ENCODE measurements at regions not wholly inside any gene's neighbourhood (a gene's known extent, or its start where the extent isn't known, plus 50 kb on each side); places are given as distances from the start of the nearest gene placed in this dataset.

- CTCF ChIA-PET = no interaction called here
- no TSS peak for BruUV-seq (replicated peaks)
- Histone ChIP-seq H3K9me3 (ENCODE audit: control insufficient read depth in 1 of 2, insufficient read depth in 1 of 2, low read depth in 1 of 2, low read length in 2 of 2) (no peaks in the 10 kb centered on the region), H2AFZ (ENCODE audit: low read depth, low read length, poor library complexity, severe bottlenecking) (no peak overlapping the region), H4K20me1 (ENCODE audit: insufficient read depth) (no peaks in the 10 kb centered on the region), H3K9ac (ENCODE audit: low read length) (no peak overlapping the region), H3K79me2 (ENCODE audit: insufficient read depth, low read length) (no peaks in the 10 kb centered on the region), H3K4me2 (ENCODE audit: low read length) (no peak overlapping the region), H3K4me1 (ENCODE audit: control insufficient read depth in 1 of 2, insufficient read depth in 2 of 2, low read length in 2 of 2) (no peaks in the 10 kb centered on the region), H3K27ac (ENCODE audit: low read depth, low read length) (no peak overlapping the region), H3K36me3 (ENCODE audit: control insufficient read depth in 1 of 2, insufficient read depth in 2 of 2, low read length in 2 of 2) (no peaks in the 10 kb centered on the region), H3K4me3 (replicated peaks in 1 of 2; ENCODE audit: low read depth in 1 of 2, low read length in 2 of 2) (no peak overlapping the region), H3K9me2 (ENCODE audit: insufficient read depth) (no peaks in the 10 kb centered on the region), H3K27me3 (ENCODE audit: insufficient read depth, low read length) (no peaks in the 10 kb centered on the region)
- RAD21 ChIA-PET (ENCODE audit: low non-redundant PET in 1 of 2, low total read pairs in 2 of 2, uncharacterized antibody in 2 of 2, unreplicated experiment in 2 of 2) = no interaction called here
- POLR2A ChIA-PET = no interaction called here
- no peak for TF ChIP-seq REST (IDR thresholded peaks at IDR 0.05; ENCODE audit: low read depth)
- TF ChIP-seq EGR1 (IDR thresholded peaks at IDR 0.05; ENCODE audit: low read depth) = no peak
- intact Hi-C loops (cut with micrococcal nuclease) = no loop called here
- DNase-seq (ENCODE audit: low read depth, low spot score) (no peak), ATAC-seq (no peak)
Measured at GRCh38 chr6:164063346-164063745, 648.8 kb downstream of the QKI start.

GRCh38 chr6:164062872-164063271 is 648.4 kb downstream of the QKI start:
- BruUV-seq (replicated peaks) = no TSS peak
- H4K20me1 ChIP-seq (ENCODE audit: insufficient read depth) = no peaks in the 10 kb centered on the region
- H3K9ac ChIP-seq (ENCODE audit: low read length) = no peak overlapping the region
- no peak overlapping the region for H2AFZ ChIP-seq (ENCODE audit: low read depth, low read length, poor library complexity, severe bottlenecking)
- ChIA-PET RAD21 (ENCODE audit: low non-redundant PET in 1 of 2, low total read pairs in 2 of 2, uncharacterized antibody in 2 of 2, unreplicated experiment in 2 of 2) (no interaction called here), POLR2A (no interaction called here), CTCF (no interaction called here)
- H3K27me3 ChIP-seq (ENCODE audit: insufficient read depth, low read length) = no peaks in the 10 kb centered on the region
- intact Hi-C loops (cut with micrococcal nuclease) = no loop called here
- H3K4me1 ChIP-seq (ENCODE audit: control insufficient read depth in 1 of 2, insufficient read depth in 2 of 2, low read length in 2 of 2) = no peaks in the 10 kb centered on the region
- no peak overlapping the region for H3K27ac ChIP-seq (ENCODE audit: low read depth, low read length)
- H3K4me2 ChIP-seq (ENCODE audit: low read length) = no peak overlapping the region
- no peak for ATAC-seq
- no peaks in the 10 kb centered on the region for H3K36me3 ChIP-seq (ENCODE audit: control insufficient read depth in 1 of 2, insufficient read depth in 2 of 2, low read length in 2 of 2)
- no peaks in the 10 kb centered on the region for H3K79me2 ChIP-seq (ENCODE audit: insufficient read depth, low read length)
- DNase-seq (ENCODE audit: low read depth, low spot score) = no peak
- H3K4me3 ChIP-seq (replicated peaks in 1 of 2; ENCODE audit: low read depth in 1 of 2, low read length in 2 of 2) = no peak overlapping the region
- no peaks in the 10 kb centered on the region for H3K9me3 ChIP-seq (ENCODE audit: control insufficient read depth in 1 of 2, insufficient read depth in 1 of 2, low read depth in 1 of 2, low read length in 2 of 2)
- H3K9me2 ChIP-seq (ENCODE audit: insufficient read depth) = no peaks in the 10 kb centered on the region
- TF ChIP-seq TCF7L2 (IDR thresholded peaks at IDR 0.05; ENCODE audit: borderline replicate concordance, extremely low read depth, insufficient read depth, insufficient read length) (no peak), SIN3A (IDR thresholded peaks at IDR 0.05; ENCODE audit: low read depth) (no peak), EZH2 (IDR thresholded peaks at IDR 0.05) (no peak), MAX (IDR thresholded peaks at IDR 0.05) (no peak), ZNF274 (IDR thresholded peaks at IDR 0.05; ENCODE audit: low read depth, low read length) (no peak), CEBPB (IDR thresholded peaks at IDR 0.05; ENCODE audit: low read depth) (no peak), CTCF (IDR thresholded peaks at IDR 0.05 in 2 of 3, conservative IDR thresholded peaks at IDR 0.05 in 1 of 3; ENCODE audit: borderline replicate concordance in 1 of 3, insufficient read depth in 1 of 3, low read depth in 2 of 3, low read length in 2 of 3) (no peak), POLR2A (IDR thresholded peaks at IDR 0.05; ENCODE audit: borderline replicate concordance, extremely low read depth, insufficient read depth, insufficient read length) (no peak), ELF1 (IDR thresholded peaks at IDR 0.05; ENCODE audit: borderline replicate concordance, low read depth) (no peak), CBX3 (IDR thresholded peaks at IDR 0.05; ENCODE audit: low read depth) (no peak), YY1 (IDR thresholded peaks at IDR 0.05; ENCODE audit: extremely low read depth, insufficient replicate concordance, low read depth, low read length) (no peak), SRF (IDR thresholded peaks at IDR 0.05; ENCODE audit: low read depth) (no peak)
